ENCODE measurements at regions not wholly inside any gene's neighbourhood (a gene's known extent, or its start where the extent isn't known, plus 50 kb on each side); places are given as distances from the start of the nearest gene placed in this dataset.

DNA sequence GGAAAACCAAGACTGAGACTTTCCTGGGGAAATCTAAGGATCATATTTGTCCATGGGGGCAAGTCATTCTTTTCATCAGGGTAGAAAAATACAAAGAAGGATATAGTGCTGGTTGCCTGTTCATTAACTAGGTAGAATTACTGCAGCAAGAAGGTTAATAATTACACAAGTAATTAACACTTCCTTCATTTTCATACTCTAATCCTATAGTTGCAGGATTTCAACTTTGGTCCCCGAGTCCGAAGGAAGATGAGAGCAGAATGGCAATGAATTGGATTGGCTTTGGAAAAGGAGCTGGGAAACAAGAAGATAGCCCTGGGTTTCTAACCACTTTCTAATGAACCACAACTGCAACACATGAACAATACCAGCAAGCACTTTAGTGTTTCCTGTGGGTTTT lies 199.2 kb upstream of the ESRRG start:
- no peak for TF ChIP-seq SMARCE1 (IDR thresholded peaks at IDR 0.05)
- no peak for TF ChIP-seq ZNF586 (CRISPR knock-in tag; conservative IDR thresholded peaks at IDR 0.05)
- TF ChIP-seq ARID1B (IDR thresholded peaks at IDR 0.05), result no peak
- no peak for TF ChIP-seq CCAR2 (IDR thresholded peaks at IDR 0.05; ENCODE audit: low read depth, low read length)
- no peak for TF ChIP-seq NR1H2 (CRISPR knock-in tag; IDR thresholded peaks at IDR 0.05)
- TF ChIP-seq MYNN (IDR thresholded peaks at IDR 0.05), result no peak
- no peak for TF ChIP-seq MYNN (CRISPR knock-in tag; IDR thresholded peaks at IDR 0.05)
- no peak for TF ChIP-seq KHSRP (IDR thresholded peaks at IDR 0.05)
- TF ChIP-seq ZNF174 (CRISPR knock-in tag; IDR thresholded peaks at IDR 0.05), result no peak
- TF ChIP-seq ZFP1 (CRISPR knock-in tag; IDR thresholded peaks at IDR 0.05), result no peak
- no peak for TF ChIP-seq SMARCA5 (IDR thresholded peaks at IDR 0.05)
- TF ChIP-seq USF1 (CRISPR knock-in tag; IDR thresholded peaks at IDR 0.05), result no peak
- TF ChIP-seq, protein P1, sequence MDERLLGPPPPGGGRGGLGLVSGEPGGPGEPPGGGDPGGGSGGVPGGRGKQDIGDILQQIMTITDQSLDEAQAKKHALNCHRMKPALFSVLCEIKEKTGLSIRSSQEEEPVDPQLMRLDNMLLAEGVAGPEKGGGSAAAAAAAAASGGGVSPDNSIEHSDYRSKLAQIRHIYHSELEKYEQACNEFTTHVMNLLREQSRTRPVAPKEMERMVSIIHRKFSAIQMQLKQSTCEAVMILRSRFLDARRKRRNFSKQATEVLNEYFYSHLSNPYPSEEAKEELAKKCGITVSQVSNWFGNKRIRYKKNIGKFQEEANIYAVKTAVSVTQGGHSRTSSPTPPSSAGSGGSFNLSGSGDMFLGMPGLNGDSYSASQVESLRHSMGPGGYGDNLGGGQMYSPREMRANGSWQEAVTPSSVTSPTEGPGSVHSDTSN (CRISPR knock-in tag; IDR thresholded peaks at IDR 0.05; ENCODE audit: low read depth), result no peak
- TF ChIP-seq, protein P1 (tag; conservative IDR thresholded peaks at IDR 0.05; ENCODE audit: low read depth), result no peak
- TF ChIP-seq PTRF (tag; IDR thresholded peaks at IDR 0.05), result no peak
- intact Hi-C loops (cut with micrococcal nuclease), result no loop called here
- 0% methylated on average over 2 of the region's 2 CpGs for WGBS (ENCODE audit: insufficient coverage, low coverage, missing lambda C conversion rate)
- H3K4me1 ChIP-seq (replicated peaks in 1 of 2; ENCODE audit: control insufficient read depth in 2 of 2, insufficient read depth in 2 of 2, low read length in 2 of 2), result no peaks in the 10 kb centered on the region
- H3K9me1 ChIP-seq (ENCODE audit: control insufficient read depth, insufficient read depth, low read length), result no peaks in the 10 kb centered on the region
- no peaks in the 10 kb centered on the region for H4K20me1 ChIP-seq (replicated peaks; ENCODE audit: control insufficient read depth, insufficient read depth, low read length)
- no peak overlapping the region for H2AFZ ChIP-seq (ENCODE audit: low read depth, low read length)
- no peaks in the 10 kb centered on the region for H3K27me3 ChIP-seq (ENCODE audit: control insufficient read depth in 2 of 2, insufficient read depth in 2 of 2, low read length in 2 of 2)
- no peak overlapping the region for H3K9ac ChIP-seq (ENCODE audit: insufficient read depth in 1 of 2, low read depth in 2 of 2, low read length in 2 of 2)
- no peak overlapping the region for H3K4me2 ChIP-seq (ENCODE audit: insufficient read depth, low read length)
- DNase-seq (ENCODE audit: extremely low read depth in 1 of 4, low spot score in 3 of 4) (no peak), ATAC-seq (no peak), FAIRE-seq (no peak)
- H3K36me3 ChIP-seq (ENCODE audit: control insufficient read depth, insufficient read depth, low read length), result no peaks in the 10 kb centered on the region
- no peak overlapping the region for H3K4me3 ChIP-seq
- no TSS peak for BruUV-seq (replicated peaks)
- ChIA-PET CTCF (ENCODE audit: low intra/inter-chr PET ratio) (no interaction called here), POLR2A (no interaction called here)
- in situ Hi-C loops (cut with MboI), result no loop called here
- no peaks in the 10 kb centered on the region for H3K79me2 ChIP-seq (ENCODE audit: control insufficient read depth, insufficient read depth, low read length)
- no peak overlapping the region for H3K27ac ChIP-seq (ENCODE audit: extremely low read depth, low read depth, low read length)
- H3K9me3 ChIP-seq (replicated peaks; ENCODE audit: control insufficient read depth, insufficient read depth, low read depth, low read length), result no peaks in the 10 kb centered on the region
